ENCODE measurements at regions not wholly inside any gene's neighbourhood (a gene's known extent, or its start where the extent isn't known, plus 50 kb on each side); places are given as distances from the start of the nearest gene placed in this dataset.

DNA sequence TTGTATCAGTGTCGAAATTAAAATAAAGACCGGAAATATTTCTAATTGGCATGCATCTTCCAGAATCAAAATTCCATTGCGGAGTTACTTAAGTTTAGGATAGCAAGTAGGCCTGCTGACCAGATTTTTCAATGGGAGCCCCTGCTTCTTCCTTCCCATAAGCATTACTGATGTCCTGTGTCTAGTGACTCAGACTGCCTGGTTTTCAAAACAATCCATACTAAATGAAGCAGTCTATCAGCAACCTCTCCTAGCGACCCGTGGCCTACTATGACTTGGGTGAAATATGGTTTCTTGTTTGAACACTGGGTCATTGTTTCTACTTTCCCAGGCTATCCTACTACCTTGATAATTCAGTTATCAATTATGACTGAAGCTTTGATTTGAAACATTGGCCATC lies 571.6 kb downstream of the TBC1D4 start:
- Histone ChIP-seq H3K4me3 (ENCODE audit: low read length) (no peak overlapping the region), H3K9me3 (replicated peaks; ENCODE audit: insufficient read depth, low read length) (no peaks in the 10 kb centered on the region), H3K9ac (ENCODE audit: low read length) (no peak overlapping the region), H3K27ac (ENCODE audit: low read length) (no peak overlapping the region), H3K4me2 (ENCODE audit: low read depth, low read length) (no peak overlapping the region), H3K4me1 (ENCODE audit: low read length) (no peaks in the 10 kb centered on the region), H3K79me2 (ENCODE audit: low read length) (no peaks in the 10 kb centered on the region), H3K36me3 (replicated peaks; ENCODE audit: insufficient read depth, low read length) (no peaks in the 10 kb centered on the region), H2AFZ (ENCODE audit: low read length) (no peak overlapping the region), H4K20me1 (ENCODE audit: insufficient read depth, low read length) (no peaks in the 10 kb centered on the region), H3K9me2 (replicated peaks; ENCODE audit: insufficient read depth, low read length) (no peaks in the 10 kb centered on the region), H3K27me3 (replicated peaks; ENCODE audit: insufficient read depth, low read length) (no peaks in the 10 kb centered on the region), H3F3A (ENCODE audit: insufficient read depth, low read length) (no peaks in the 10 kb centered on the region)
- no peak for DNase-seq
- TF ChIP-seq, protein P1, sequence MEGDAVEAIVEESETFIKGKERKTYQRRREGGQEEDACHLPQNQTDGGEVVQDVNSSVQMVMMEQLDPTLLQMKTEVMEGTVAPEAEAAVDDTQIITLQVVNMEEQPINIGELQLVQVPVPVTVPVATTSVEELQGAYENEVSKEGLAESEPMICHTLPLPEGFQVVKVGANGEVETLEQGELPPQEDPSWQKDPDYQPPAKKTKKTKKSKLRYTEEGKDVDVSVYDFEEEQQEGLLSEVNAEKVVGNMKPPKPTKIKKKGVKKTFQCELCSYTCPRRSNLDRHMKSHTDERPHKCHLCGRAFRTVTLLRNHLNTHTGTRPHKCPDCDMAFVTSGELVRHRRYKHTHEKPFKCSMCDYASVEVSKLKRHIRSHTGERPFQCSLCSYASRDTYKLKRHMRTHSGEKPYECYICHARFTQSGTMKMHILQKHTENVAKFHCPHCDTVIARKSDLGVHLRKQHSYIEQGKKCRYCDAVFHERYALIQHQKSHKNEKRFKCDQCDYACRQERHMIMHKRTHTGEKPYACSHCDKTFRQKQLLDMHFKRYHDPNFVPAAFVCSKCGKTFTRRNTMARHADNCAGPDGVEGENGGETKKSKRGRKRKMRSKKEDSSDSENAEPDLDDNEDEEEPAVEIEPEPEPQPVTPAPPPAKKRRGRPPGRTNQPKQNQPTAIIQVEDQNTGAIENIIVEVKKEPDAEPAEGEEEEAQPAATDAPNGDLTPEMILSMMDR (IDR thresholded peaks at IDR 0.05; ENCODE audit: low read length): no peak
- TF ChIP-seq EZH2phosphoT487 (IDR thresholded peaks at IDR 0.05; ENCODE audit: low read length) (no peak), EZH2 (optimal IDR thresholded peaks at IDR 0.05; ENCODE audit: low read depth, low read length) (no peak)

DNA sequence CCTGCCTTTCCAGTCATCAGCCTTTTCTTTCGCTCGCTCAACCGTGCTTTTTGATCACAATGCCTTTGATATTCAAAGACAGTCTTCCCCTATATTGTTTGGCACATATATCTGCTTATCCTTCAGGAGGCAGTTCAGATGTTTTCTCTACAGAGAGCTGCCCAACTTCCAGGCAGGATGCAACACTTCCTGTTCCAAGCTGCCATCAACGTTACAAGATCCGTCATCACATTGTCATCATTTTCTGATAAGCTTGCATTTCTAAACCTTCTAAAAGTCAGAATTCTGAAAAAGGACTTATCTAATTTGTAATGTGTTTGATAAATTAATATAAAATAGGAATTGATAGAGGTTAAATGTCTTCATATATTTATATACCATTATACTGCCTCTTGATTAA lies 574.2 kb downstream of the TBC1D4 start:
- H3K4me3 ChIP-seq (ENCODE audit: low read length): no peak overlapping the region
- DNase-seq: no peak
- no peaks in the 10 kb centered on the region for H3K27me3 ChIP-seq (replicated peaks; ENCODE audit: insufficient read depth, low read length)
- no peaks in the 10 kb centered on the region for H4K20me1 ChIP-seq (ENCODE audit: insufficient read depth, low read length)
- no peak overlapping the region for H3K27ac ChIP-seq (ENCODE audit: low read length)
- H3K9ac ChIP-seq (ENCODE audit: low read length): no peak overlapping the region
- H3K36me3 ChIP-seq (replicated peaks; ENCODE audit: insufficient read depth, low read length): no peaks in the 10 kb centered on the region
- H3K4me1 ChIP-seq (ENCODE audit: low read length): no peaks in the 10 kb centered on the region
- H3K4me2 ChIP-seq (ENCODE audit: low read depth, low read length): no peak overlapping the region
- H3F3A ChIP-seq (ENCODE audit: insufficient read depth, low read length): no peaks in the 10 kb centered on the region
- TF ChIP-seq, protein P1 (IDR thresholded peaks at IDR 0.05; ENCODE audit: low read length): no peak
- TF ChIP-seq EZH2phosphoT487 (IDR thresholded peaks at IDR 0.05; ENCODE audit: low read length) (no peak), EZH2 (optimal IDR thresholded peaks at IDR 0.05; ENCODE audit: low read depth, low read length) (no peak)
- H3K9me3 ChIP-seq (replicated peaks; ENCODE audit: insufficient read depth, low read length): no peaks in the 10 kb centered on the region
- H3K79me2 ChIP-seq (ENCODE audit: low read length): no peaks in the 10 kb centered on the region
- no peak overlapping the region for H2AFZ ChIP-seq (ENCODE audit: low read length)
- H3K9me2 ChIP-seq (replicated peaks; ENCODE audit: insufficient read depth, low read length): no peaks in the 10 kb centered on the region

DNA sequence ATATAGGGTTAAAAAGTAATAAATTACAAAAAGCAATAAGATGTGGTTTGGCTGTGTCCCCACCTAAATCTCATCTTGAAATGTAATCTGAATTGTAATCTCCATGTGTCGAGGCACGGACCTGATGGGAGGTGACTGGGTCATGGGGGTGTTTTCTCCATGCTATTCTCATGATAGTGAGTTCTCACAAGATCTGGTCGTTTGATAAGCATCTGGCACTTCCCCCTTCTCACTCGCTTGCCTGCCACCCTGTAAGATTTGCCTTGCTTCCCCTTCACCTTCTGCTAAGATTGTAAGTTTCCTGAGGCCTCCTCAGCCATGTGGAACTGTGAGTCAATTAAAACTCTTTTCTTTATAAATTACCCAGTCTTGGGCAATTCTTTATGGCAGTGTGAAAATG lies 577.4 kb downstream of the TBC1D4 start:
- H3F3A ChIP-seq (ENCODE audit: insufficient read depth, low read length): no peaks in the 10 kb centered on the region
- no peaks in the 10 kb centered on the region for H3K79me2 ChIP-seq (ENCODE audit: low read length)
- no peaks in the 10 kb centered on the region for H3K27me3 ChIP-seq (replicated peaks; ENCODE audit: insufficient read depth, low read length)
- H3K4me3 ChIP-seq (ENCODE audit: low read length): no peak overlapping the region
- H3K9ac ChIP-seq (ENCODE audit: low read length): no peak overlapping the region
- TF ChIP-seq EZH2phosphoT487 (IDR thresholded peaks at IDR 0.05; ENCODE audit: low read length): no peak
- TF ChIP-seq, protein P1 (IDR thresholded peaks at IDR 0.05; ENCODE audit: low read length): no peak
- TF ChIP-seq EZH2 (optimal IDR thresholded peaks at IDR 0.05; ENCODE audit: low read depth, low read length): no peak
- no peak overlapping the region for H3K27ac ChIP-seq (ENCODE audit: low read length)
- H3K9me2 ChIP-seq (replicated peaks; ENCODE audit: insufficient read depth, low read length): no peaks in the 10 kb centered on the region
- no peaks in the 10 kb centered on the region for H3K4me1 ChIP-seq (ENCODE audit: low read length)
- no peaks in the 10 kb centered on the region for H3K36me3 ChIP-seq (replicated peaks; ENCODE audit: insufficient read depth, low read length)
- no peak overlapping the region for H2AFZ ChIP-seq (ENCODE audit: low read length)
- H4K20me1 ChIP-seq (ENCODE audit: insufficient read depth, low read length): no peaks in the 10 kb centered on the region
- no peak for DNase-seq
- H3K9me3 ChIP-seq (replicated peaks; ENCODE audit: insufficient read depth, low read length): no peaks in the 10 kb centered on the region
- H3K4me2 ChIP-seq (ENCODE audit: low read depth, low read length): no peak overlapping the region
